Stimulated activated CD4-positive, alpha-beta T cell treated with anti-CD3 and anti-CD28 coated beads, Interleukin-1b, Interleukin-23, amount 100 ng/mL, for 4 hours (primary cell): ENCODE measurements at regions not wholly inside any gene's neighbourhood (a gene's known extent, or its start where the extent isn't known, plus 50 kb on each side); places are given as distances from the start of the nearest gene placed in this dataset.

ENCODE experiments used
- DNase-seq, 2 donors: peaks; one replicate each; pipeline ENCODE4 v3.0.0-alpha.2; 2020; ENCODE audit warnings: low read depth in 2 of 2

DNA sequence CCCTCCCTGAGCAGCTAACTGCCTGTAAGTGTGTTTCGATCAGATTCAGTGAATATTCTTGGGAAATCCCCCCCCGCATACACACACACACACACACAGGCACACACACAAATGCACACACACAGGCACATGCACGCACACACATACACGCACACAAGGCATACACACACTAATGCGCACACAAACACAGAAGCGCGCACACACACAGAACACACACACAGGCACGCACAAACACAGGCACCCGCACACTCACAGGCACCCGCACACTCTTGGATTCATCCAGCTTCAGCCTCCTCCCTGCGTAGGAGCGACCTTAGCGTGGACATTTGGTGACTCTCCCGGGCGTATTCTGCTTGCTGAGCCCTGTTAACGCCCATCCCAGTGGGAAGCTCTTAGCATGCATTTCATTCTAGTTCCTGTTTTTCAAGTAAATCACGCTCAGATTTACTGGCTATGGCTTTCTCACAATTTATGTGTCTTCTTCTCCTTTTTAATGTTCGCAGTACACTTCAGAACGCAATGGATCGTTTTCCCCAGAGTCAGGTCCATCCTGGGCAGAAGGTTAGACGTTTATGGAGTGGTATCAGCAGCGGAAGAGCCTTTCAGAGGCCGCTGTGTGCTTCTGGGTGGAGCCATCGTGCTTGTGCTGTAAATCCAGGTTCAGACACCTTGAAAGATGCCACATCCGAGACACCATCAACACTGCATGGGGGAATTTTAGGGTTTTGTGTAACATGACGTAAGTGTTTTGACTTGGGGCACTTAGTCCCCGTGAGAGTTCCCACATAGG lies 656.6 kb downstream of the GALR1 start:
- DNase-seq = no peak

DNA sequence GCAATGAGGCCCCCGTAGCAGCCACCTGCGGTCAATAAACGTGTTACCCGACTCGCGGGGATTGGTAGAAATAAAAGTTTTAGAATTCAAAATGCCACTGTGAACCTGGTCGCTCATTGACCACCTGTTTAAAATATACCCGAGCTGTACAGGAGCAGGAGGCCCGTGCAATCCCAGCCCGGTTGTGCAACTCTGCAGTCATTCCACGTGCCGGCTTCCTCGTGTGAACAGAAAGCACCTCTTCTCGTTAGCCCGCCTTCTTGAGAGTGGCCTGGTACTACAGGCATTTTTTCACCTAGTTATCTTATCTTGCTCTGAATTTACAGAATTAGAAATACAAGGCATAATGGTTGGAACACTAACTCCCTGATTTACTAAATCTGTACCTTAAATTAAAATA lies 660.7 kb downstream of the GALR1 start:
- DNase-seq = no peak

DNA sequence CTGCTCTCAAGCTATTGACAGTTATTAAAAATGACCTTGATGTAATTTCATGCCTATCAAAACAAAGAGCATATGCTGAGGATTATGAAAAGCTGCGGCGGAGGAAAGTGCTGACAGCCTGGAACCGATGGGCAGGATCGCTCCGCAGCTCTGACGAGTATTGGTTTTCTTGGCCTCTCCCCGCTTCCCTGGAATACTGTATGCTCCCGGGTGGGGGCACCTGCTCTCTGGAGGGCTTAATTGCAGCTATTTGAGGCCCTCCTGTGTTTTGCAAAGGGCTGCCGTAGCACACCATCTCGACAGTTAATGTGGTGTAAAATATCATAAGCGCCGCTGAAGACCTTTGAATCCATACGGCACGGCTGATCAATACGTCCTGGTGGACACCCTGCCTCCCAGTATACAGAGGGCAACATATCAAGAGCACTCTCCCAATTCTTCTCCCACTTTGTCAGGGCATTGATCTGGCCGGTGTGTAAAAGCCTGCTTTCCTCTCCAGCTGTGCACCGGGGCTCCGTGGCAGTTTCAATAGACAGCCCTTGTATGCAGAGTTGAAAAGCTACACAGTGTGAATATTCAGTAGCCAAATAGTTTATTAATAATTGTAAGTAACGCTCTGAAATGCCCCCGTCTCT lies 662.4 kb downstream of the GALR1 start:
- no peak for DNase-seq

DNA sequence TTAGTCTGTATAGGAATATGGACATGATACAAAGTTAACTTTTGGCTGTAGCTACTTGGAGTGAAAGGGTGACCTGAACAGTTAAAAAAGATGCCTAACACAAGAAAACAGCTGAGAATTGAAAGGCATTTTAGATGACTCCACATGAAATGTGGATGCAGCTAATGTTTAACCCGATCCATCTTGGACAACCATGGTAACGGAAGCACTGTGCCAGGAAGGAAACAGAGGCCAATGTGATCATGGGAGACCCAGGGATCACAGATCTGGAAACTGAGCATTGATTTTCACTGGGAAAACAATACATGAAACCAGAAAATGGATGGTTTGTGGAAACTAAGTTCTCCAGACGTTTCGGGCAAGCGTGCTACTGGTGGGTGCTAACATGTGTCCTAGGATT lies 669.1 kb downstream of the GALR1 start:
- DNase-seq = no peak

DNA sequence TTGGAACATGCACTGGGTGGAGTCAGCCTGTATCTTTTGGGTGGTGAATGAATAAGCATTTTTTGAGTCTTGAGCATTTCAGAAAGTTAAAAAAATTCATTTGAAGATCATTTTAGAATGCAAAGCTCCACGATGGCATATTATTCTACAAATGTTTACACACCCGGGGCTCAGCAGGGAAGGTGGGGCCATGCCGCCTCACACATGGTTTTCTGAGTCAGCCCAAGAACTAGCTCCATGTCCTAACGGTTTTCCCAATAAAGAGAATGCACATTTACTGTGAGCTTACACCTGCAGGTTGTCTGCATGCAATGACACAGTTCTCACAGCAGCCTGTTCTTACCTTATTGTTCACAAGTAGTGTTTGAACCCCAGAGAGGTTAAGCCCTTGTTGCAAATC lies 670.3 kb downstream of the GALR1 start:
- no peak for DNase-seq

DNA sequence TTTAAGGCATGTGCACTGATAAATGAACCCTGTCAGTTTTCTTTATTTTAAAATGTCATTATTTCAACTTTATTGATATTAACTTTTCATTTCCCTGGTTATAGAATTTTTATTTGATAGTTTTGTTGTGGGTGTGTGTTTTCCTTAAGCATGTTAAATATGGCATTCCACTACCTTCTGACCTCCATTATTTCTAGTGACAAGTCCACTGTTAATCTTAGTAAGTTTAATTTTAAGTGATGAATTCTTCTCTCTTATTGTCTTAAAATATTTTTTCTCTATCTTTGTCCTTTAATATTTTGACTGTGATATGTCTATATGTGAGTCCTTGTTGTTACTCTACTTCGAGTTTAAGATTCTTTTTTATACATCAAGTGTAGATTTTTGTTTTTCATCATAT lies 685.7 kb downstream of the GALR1 start:
- DNase-seq = no peak

DNA sequence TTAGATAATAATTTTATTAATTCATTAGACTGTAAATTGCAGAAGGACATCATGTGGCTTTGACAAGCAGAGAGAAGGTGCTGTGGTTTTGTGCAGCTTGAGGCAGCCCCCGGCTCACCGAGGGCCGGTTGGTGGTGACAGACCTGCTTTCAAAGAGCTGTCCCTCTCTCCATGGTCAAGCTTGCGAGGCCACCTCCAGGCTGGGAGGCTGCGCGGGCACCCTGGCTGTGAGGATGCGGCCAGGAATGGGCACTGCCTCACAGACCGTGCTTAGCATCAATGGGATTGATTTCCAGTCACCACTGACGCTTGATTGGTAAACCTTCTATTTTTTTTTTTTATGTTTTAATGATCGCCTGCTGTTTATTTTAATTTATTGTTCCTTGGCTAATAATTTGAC lies 690.9 kb downstream of the GALR1 start:
- DNase-seq = no peak

DNA sequence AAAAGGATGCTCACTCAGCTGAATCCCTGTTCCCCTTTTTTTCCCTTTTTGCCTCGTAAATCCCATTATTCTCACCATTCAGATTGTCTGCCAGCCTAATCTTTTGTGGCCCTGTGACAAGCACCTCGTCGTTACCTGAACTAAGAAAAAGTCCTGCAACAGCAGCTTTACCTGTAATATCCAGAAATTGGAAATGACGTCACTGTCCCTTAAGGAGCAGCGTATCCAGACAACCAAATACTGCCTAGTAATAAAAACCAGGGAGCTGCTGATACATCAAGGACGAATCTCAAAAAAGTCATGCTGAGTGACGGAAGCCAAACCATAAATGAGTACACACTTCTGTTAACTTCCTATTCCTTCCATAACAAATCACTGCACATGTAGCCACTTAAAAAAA lies 694.9 kb downstream of the GALR1 start:
- DNase-seq = no peak

DNA sequence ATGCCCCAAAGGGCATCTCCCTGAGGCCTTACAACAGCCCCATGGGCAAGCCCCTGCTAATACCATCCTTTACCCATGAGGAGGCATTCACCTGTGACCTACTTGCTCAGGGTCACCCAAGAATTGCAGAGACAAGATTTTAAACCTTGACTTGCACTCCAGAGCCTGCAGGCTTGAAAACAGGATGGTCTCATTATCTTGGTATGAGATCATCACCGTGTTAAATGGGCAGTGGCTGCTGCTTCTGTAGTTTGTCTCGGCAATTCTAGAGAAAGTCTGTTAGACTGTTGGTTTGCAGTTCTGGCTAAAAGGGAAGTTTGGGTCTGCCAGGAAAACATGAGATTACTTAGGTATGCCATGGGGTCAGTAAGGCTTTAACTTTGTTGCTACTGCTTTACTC lies 698.9 kb downstream of the GALR1 start:
- DNase-seq = no peak

DNA sequence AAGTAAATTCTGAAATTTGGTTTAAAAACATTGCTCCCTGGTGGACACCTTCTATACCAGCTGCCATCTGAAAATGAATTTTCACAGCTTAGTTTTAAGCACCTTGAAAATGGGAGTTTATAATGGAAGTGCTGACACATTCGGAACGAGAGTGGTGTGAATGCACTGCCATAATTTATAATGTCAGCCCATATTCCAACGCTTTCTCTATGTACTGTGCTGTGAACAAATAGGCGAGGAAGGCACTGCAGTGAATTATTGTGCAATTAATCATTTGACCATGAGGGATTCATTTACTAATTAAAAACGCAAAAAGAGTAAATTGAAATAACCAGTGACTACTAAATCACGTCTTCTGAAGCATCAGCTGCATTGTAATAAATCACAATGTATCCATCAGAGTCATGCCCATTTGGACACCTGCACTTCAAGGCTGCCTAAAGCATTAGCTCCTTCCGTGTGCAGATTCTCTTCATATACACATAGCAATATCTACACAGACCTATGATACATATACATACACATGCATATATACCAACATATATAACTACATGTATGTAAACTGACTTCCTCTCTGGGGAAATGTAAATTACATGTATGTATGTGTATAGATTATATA lies 699.8 kb downstream of the GALR1 start:
- no peak for DNase-seq

DNA sequence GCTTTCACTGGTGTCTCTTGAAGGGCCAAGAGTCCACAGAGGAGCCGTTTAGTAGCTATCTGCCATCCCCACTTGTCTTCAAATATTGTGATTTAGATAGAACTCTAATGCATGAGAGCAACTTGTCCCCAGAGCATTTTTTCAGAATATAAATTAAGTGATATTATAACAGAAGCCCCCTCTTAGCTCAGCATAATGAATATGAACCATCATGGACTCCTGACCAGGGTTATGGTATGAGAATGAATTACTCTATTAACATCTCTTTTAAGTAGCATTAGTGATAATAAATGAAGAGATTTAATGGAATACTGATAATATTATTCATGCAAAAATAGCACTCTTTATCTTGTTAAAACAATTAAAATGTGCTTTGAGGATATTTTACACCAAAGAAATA lies 709.6 kb downstream of the GALR1 start:
- no peak for DNase-seq

DNA sequence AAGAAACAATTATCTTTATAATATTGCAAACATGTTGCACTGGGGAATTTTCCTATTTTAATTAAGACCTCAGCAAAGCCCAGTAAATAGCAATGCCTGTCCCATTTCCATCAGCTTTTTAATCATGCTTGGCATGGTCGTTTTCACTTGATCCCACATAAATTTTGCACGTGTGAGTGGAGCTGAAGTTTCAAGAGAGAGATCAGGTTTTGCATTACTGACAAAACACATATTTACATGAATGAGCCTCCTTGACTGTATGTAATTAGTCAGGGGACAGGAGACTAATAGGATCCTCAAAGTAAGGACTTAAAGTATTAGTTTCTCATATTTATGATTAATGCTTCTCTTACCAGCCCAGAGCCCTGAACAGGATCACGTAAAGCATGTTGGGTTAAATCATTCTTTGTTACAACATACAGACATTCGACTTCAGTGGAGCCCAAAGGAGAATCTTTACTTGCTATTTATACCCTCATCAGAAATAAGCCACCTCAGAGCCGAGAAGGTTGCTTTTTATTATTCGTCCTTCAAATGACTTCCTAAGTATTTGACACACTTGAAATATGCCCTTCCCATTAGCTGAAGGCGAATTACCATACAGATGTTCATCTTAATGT lies 711.3 kb downstream of the GALR1 start:
- DNase-seq = no peak

DNA sequence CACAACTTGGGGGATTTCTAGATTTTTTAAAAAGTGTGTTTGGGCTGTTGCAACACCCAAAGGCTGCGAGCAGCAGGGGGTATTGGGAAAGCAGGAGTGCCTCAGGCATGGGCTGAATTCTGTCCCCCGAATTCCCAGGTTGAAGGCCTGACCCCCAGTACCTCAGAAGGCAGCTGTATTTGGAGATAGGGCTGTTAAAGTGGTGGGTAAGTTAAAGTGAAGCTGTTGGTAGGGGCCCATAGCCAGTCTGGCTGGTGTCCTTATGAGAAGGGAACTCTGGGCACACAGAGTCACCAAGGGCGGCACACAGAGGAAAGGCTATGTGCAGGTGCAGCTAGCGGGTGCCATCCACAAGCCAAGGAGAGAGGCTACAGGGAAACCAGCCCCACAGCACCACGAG lies 717.4 kb downstream of the GALR1 start:
- no peak for DNase-seq

DNA sequence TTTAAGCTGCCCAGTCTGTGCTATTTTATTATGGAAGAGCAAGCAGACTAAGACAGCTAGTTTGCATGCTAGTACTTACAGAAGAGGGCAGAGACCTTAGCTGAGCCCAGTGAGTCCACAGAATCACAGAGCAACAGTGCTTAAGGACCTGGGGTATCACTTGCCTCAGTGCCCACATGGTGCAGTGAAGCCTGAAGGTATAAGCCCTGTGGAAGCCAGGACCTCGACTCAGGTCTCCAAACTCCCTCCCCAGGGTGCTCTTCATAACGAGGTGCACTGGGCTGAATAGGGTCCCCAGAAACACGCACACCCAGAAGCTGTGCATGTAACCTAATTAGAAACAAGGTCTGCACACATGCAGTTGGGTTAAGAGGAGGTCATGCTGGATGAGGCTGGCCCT lies 718.1 kb downstream of the GALR1 start:
- DNase-seq = no peak

DNA sequence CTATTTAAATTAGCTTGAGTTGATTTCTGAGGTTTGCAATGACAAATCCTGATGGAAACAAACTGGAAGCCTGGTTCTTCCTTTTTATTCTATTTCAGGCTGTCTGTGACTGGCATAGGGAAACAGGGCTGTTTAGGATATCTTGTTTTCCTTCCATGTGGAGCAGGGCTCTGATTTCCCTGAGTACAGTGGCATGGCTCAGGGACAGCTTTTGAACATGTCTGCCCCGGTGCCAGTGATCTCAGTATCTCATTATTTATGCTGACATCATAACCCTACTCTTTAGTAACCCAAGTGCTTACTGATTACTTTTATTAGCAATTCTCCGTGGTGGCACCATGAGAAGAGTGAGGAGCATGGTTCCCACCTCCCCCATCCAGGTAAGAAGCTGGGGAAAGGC lies 720.3 kb downstream of the GALR1 start:
- no peak for DNase-seq

DNA sequence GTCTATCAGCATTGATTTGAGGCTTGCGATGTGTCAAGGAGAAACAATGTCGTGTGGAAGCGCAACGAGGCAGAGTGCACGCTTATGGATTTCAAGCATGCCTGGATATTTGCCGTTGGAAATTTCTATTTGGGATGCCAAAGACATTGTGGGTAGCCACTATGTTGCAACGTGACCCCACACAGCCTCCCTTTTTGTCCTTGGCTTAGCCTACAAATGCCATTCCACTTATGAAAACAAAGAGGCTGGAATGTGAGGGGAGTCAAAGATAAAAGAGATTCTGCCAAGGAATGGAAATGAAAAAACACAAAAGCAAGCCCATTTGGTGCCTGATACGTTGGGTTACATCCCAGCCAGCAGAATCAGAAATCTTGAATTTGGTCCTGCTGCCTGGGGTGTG lies 721.2 kb downstream of the GALR1 start:
- DNase-seq = no peak

DNA sequence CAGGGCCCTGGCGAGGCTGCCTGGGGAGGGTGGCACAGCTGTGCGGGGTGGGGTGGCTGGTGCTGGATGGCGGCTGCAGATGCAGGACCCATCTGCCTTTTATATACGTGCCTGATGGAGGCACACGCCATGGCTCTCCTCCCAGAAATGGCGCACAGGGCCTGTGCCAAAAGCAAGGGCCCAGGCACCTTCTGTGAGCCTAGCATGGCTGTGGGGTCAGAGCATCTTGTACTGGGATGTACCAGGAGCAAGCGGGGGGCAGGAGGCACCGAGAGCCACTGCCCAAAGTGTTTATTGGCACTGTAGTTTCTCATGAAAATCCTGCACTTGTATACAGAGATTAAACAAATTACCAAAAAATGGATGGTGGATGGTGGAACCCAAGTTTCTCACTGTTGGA lies 724.1 kb downstream of the GALR1 start:
- DNase-seq = no peak

DNA sequence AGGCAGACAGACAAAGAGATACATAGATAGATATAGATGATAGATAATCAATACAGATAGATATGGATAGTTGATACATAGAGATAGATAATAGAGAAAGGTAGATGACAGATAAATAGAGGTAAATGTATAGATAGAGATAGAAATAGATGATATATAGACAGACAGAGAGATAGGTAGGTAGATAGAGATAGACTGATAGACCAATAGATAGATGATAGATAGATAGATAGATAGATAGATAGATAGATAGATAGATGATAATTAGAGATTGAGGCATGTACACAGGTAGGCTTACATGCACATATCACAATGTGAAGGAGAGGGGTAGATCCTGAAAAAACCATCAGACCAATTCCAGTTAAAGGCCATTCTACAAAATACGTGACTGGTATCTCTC lies 724.7 kb downstream of the GALR1 start:
- DNase-seq = no peak

DNA sequence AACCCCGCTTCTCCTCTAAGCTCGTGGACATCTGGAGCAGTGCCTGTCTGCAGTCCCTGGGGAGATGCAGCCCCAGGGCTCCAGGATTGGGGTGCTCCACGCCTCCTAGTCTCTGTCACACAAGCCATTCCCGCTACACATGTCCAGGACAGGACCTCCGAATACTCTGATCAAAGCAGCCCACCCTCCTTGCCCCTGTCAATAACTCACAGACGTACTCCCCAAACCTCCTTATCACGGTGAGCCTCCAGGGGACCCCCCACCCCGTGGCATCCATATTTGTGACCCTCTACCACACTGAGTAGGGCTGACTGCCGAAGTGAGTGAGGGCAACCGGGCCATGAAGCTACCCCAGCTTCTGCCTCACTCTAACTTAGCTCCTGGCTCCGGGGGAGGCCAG lies 727.7 kb downstream of the GALR1 start:
- no peak for DNase-seq

DNA sequence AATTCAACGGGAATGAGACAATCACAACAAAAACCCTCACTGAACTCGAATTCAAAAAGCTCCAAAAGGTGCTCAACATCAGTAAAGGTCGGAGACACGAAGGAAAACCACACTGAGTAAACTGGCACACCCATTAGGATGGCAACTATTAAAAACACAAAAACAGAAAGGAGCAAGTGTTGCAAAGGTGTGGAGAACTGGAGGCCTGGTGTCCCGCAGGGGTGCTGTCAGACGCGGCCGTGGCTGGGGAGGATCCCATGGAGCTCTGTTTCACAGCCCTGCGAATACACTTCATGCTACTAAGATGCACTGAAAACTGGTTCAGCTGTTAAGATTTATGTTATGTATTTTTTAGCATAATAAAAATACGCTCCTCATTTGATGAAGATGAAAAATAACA lies 730.6 kb downstream of the GALR1 start:
- DNase-seq = no peak

DNA sequence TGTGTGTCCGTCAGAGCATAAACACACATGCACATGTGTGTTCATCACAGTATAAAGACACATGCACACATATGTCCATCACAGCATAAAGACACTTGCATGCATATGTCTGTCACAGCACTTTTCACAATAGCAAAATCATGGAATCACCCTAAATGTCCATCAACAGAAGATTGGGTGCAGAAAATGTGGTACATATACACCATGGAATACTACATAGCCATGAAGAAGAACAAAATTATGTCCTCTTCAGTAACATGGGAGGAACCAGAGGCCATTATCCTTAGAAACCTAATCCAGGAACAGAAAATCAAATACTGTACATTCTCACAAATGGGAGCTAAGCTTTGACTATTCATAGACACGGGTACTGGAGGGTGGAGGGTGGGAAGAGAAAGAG lies 732.2 kb downstream of the GALR1 start:
- no peak for DNase-seq

DNA sequence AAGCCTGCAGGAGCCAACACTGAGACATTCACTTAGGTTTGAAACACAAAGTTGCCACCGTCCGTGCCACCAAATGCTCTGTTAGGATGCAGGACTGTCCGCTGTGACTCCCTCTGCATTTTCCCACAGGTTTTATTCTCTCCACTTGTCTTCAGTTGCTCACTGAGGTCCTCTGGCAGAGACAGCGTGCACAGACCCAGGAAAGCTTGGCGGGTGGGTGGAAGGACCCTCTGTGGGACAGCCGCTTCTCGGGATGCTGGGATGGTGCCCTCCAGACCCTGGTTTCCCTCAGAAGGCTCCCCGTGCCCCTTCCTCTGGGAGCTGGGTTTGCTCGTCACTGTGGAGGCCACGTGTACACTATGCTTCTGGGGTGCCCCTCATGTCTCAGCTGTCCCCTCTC lies 733.6 kb downstream of the GALR1 start:
- no peak for DNase-seq

DNA sequence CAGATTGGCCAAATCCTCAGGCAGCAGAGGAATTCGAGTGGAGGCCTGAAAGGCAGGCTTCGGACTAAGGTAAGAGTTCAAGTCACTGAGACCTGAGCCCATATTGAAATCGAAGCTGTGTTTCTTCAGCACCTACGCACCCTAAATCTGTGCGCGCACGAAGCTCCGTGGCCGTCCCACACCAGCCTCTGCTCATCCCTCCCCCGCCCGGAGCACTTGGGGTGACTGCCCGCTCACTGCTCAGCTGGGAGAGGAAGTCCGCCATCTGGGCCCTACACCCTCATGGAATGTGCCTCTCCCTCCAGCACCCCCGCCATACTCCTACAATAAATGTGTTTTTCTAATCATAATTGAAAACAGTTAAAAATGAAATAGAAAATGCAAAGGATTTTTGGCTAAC lies 734.5 kb downstream of the GALR1 start:
- DNase-seq = no peak
